Effector memory CD8-positive, alpha-beta T cell (primary cell): ENCODE measurements at regions not wholly inside any gene's neighbourhood (a gene's known extent, or its start where the extent isn't known, plus 50 kb on each side); places are given as distances from the start of the nearest gene placed in this dataset.

ENCODE experiments used
- ATAC-seq: fragments of 150-1000 bp; cut with Tn5 transposase; replicated peaks from 2 replicates; pipeline ENCODE4 v1.10.0; 2021; ENCODE audit warnings: mild to moderate bottlenecking, moderate library complexity
- DNase-seq, 3 experiments: peaks; one replicate each; pipeline ENCODE4 v3.0.0; 2021
- H3K27ac Mint-ChIP-seq, 2 donors: one replicate each; pipeline ENCODE4 v1.8.0; 2022; ENCODE audit warnings: mild to moderate bottlenecking in 2 of 2, mixed read lengths in 2 of 2, moderate library complexity in 2 of 2
- H3K27me3 Mint-ChIP-seq, 2 donors: one replicate each; pipeline ENCODE4 v1.8.0; 2022; ENCODE audit warnings: mixed read lengths in 2 of 2
- H3K36me3 Mint-ChIP-seq: one replicate; pipeline ENCODE4 v1.8.0; 2022; ENCODE audit warnings: mild to moderate bottlenecking, moderate library complexity, mixed read lengths; ENCODE audit not compliant: insufficient read depth
- H3K4me1 Mint-ChIP-seq, 2 donors: one replicate each; pipeline ENCODE4 v1.8.0; 2022; ENCODE audit warnings: low read depth in 2 of 2, mixed read lengths in 2 of 2
- H3K4me3 Mint-ChIP-seq, 2 donors: one replicate each; pipeline ENCODE4 v1.8.0; 2022; ENCODE audit warnings: mild to moderate bottlenecking in 2 of 2, mixed read lengths in 2 of 2, moderate library complexity in 2 of 2
- H3K9me3 Mint-ChIP-seq, 2 donors: one replicate each; pipeline ENCODE4 v1.8.0; 2022; ENCODE audit warnings: mixed read lengths in 2 of 2

GRCh38 chr2:14909795-14910194, 277.3 kb downstream of the LRATD1 start:
- no peak for ATAC-seq
- H3K27ac Mint-ChIP-seq, result no peak overlapping the region

GRCh38 chr2:14910654-14911053, 278.1 kb downstream of the LRATD1 start:
- Mint-ChIP-seq H3K27ac (no peak overlapping the region), H3K27me3 (no peaks in the 10 kb centered on the region), H3K9me3 (no peaks in the 10 kb centered on the region), H3K36me3 (no peaks in the 10 kb centered on the region), H3K4me3 (no peak overlapping the region), H3K4me1 (no peaks in the 10 kb centered on the region)
- DNase-seq (no peak), ATAC-seq (no peak)

More at GRCh38 chr2:14909795-14910194, 277.3 kb downstream of the LRATD1 start:
- no peaks in the 10 kb centered on the region for H3K27me3 Mint-ChIP-seq
- no peaks in the 10 kb centered on the region for H3K36me3 Mint-ChIP-seq
- H3K4me1 Mint-ChIP-seq, result no peaks in the 10 kb centered on the region
- DNase-seq, result no peak
- no peak overlapping the region for H3K4me3 Mint-ChIP-seq
- no peaks in the 10 kb centered on the region for H3K9me3 Mint-ChIP-seq

- DNase-seq (no peak), ATAC-seq (no peak)
- Mint-ChIP-seq H3K4me1 (no peaks in the 10 kb centered on the region), H3K27ac (no peak overlapping the region), H3K9me3 (no peaks in the 10 kb centered on the region), H3K36me3 (no peaks in the 10 kb centered on the region), H3K27me3 (no peaks in the 10 kb centered on the region), H3K4me3 (no peak overlapping the region)
These were observed 283.5 kb downstream of the LRATD1 start for GRCh38 chr2:14915983-14916382.

GRCh38 chr2:14923820-14924580, 291.5 kb downstream of the LRATD1 start:
- no peak for ATAC-seq
- Mint-ChIP-seq H3K36me3 (no peaks in the 10 kb centered on the region), H3K4me3 (no peak overlapping the region), H3K9me3 (peaks cover 0 to 2% of the 10 kb centered on the region in 2 donors), H3K4me1 (no peaks in the 10 kb centered on the region), H3K27ac (no peak overlapping the region), H3K27me3 (no peaks in the 10 kb centered on the region)
- DNase-seq, result no peak

GRCh38 chr2:14925471-14925870, 293.0 kb downstream of the LRATD1 start:
- no peak overlapping the region for H3K27ac Mint-ChIP-seq
- H3K4me3 Mint-ChIP-seq, result no peak overlapping the region
- ATAC-seq, result no peak
- no peaks in the 10 kb centered on the region for H3K36me3 Mint-ChIP-seq
- H3K27me3 Mint-ChIP-seq, result peaks cover 0 to 4% of the 10 kb centered on the region in 2 donors
- H3K4me1 Mint-ChIP-seq, result no peaks in the 10 kb centered on the region
- peaks cover 0 to 2% of the 10 kb centered on the region in 2 donors for H3K9me3 Mint-ChIP-seq
- DNase-seq, result no peak

- no peak overlapping the region for H3K27ac Mint-ChIP-seq
- H3K36me3 Mint-ChIP-seq, result no peaks in the 10 kb centered on the region
- H3K9me3 Mint-ChIP-seq, result peaks cover 0 to 2% of the 10 kb centered on the region in 2 donors
- H3K27me3 Mint-ChIP-seq, result peaks cover 0 to 4% of the 10 kb centered on the region in 2 donors
- H3K4me1 Mint-ChIP-seq, result no peaks in the 10 kb centered on the region
- no peak overlapping the region for H3K4me3 Mint-ChIP-seq
- no peak for DNase-seq
- ATAC-seq, result no peak
These were observed 294.6 kb downstream of the LRATD1 start for GRCh38 chr2:14927021-14927564.

GRCh38 chr2:14928056-14928455, 295.5 kb downstream of the LRATD1 start:
- DNase-seq (no peak), ATAC-seq (no peak)
- Mint-ChIP-seq H3K9me3 (peaks cover 0 to 1% of the 10 kb centered on the region in 2 donors), H3K27me3 (peaks cover 0 to 4% of the 10 kb centered on the region in 2 donors), H3K4me3 (no peak overlapping the region), H3K4me1 (no peaks in the 10 kb centered on the region), H3K36me3 (no peaks in the 10 kb centered on the region), H3K27ac (no peak overlapping the region)

GRCh38 chr2:14930441-14930840, 297.9 kb downstream of the LRATD1 start:
- Mint-ChIP-seq H3K4me3 (no peak overlapping the region), H3K9me3 (no peaks in the 10 kb centered on the region), H3K27ac (no peak overlapping the region), H3K36me3 (no peaks in the 10 kb centered on the region), H3K4me1 (no peaks in the 10 kb centered on the region), H3K27me3 (peaks cover 1 to 4% of the 10 kb centered on the region in 2 donors)
- DNase-seq (no peak), ATAC-seq (no peak)

GRCh38 chr2:14932285-14932684, 299.8 kb downstream of the LRATD1 start:
- DNase-seq (no peak), ATAC-seq (no peak)
- Mint-ChIP-seq H3K27ac (no peak overlapping the region), H3K27me3 (peaks cover 11 to 12% of the 10 kb centered on the region in 2 donors), H3K36me3 (no peaks in the 10 kb centered on the region), H3K4me3 (no peak overlapping the region), H3K4me1 (no peaks in the 10 kb centered on the region), H3K9me3 (peaks cover 0 to 9% of the 10 kb centered on the region in 2 donors)

GRCh38 chr2:14933753-14934152, 301.2 kb downstream of the LRATD1 start:
- Mint-ChIP-seq H3K4me1 (no peaks in the 10 kb centered on the region), H3K9me3 (peaks cover 0 to 9% of the 10 kb centered on the region in 2 donors), H3K27ac (no peak overlapping the region), H3K36me3 (no peaks in the 10 kb centered on the region), H3K4me3 (no peak overlapping the region), H3K27me3 (peaks cover 11 to 12% of the 10 kb centered on the region in 2 donors)
- DNase-seq (no peak), ATAC-seq (no peak)

- ATAC-seq, result no peak
- peaks cover 0 to 19% of the 10 kb centered on the region in 2 donors for H3K9me3 Mint-ChIP-seq
These were observed 303.9 kb downstream of the LRATD1 start for GRCh38 chr2:14936426-14936825.

GRCh38 chr2:14937336-14937735, 304.8 kb downstream of the LRATD1 start:
- ATAC-seq (no peak), DNase-seq (no peak)
- Mint-ChIP-seq H3K9me3 (peaks cover 1 to 19% of the 10 kb centered on the region in 2 donors), H3K36me3 (no peaks in the 10 kb centered on the region), H3K27me3 (peaks cover 12 to 21% of the 10 kb centered on the region in 2 donors), H3K4me3 (no peak overlapping the region), H3K27ac (no peak overlapping the region), H3K4me1 (no peaks in the 10 kb centered on the region)

More at GRCh38 chr2:14936426-14936825, 303.9 kb downstream of the LRATD1 start:
- Mint-ChIP-seq H3K4me3 (no peak overlapping the region), H3K27ac (no peak overlapping the region), H3K27me3 (peaks cover 12 to 21% of the 10 kb centered on the region in 2 donors), H3K4me1 (no peaks in the 10 kb centered on the region), H3K36me3 (no peaks in the 10 kb centered on the region)
- DNase-seq, result no peak

- peaks cover 5 to 18% of the 10 kb centered on the region in 2 donors for H3K9me3 Mint-ChIP-seq
- no peak overlapping the region for H3K4me3 Mint-ChIP-seq
- no peak for DNase-seq
- H3K36me3 Mint-ChIP-seq, result no peaks in the 10 kb centered on the region
- H3K27me3 Mint-ChIP-seq, result peaks cover 12% of the 10 kb centered on the region in 2 donors
- H3K27ac Mint-ChIP-seq, result no peak overlapping the region
- H3K4me1 Mint-ChIP-seq, result no peaks in the 10 kb centered on the region
- no peak for ATAC-seq
These were observed 308.7 kb downstream of the LRATD1 start for GRCh38 chr2:14941151-14941631.

- no peak for ATAC-seq
- H3K4me3 Mint-ChIP-seq, result no peak overlapping the region
- H3K9me3 Mint-ChIP-seq, result peaks cover 5 to 10% of the 10 kb centered on the region in 2 donors
- H3K27ac Mint-ChIP-seq, result no peak overlapping the region
- peaks cover 6 to 9% of the 10 kb centered on the region in 2 donors for H3K27me3 Mint-ChIP-seq
- no peaks in the 10 kb centered on the region for H3K4me1 Mint-ChIP-seq
- no peak for DNase-seq
- H3K36me3 Mint-ChIP-seq, result no peaks in the 10 kb centered on the region
These were observed 310.5 kb downstream of the LRATD1 start for GRCh38 chr2:14942987-14943386.
